ENCODE measurements at regions not wholly inside any gene's neighbourhood (a gene's known extent, or its start where the extent isn't known, plus 50 kb on each side); places are given as distances from the start of the nearest gene placed in this dataset.

DNA sequence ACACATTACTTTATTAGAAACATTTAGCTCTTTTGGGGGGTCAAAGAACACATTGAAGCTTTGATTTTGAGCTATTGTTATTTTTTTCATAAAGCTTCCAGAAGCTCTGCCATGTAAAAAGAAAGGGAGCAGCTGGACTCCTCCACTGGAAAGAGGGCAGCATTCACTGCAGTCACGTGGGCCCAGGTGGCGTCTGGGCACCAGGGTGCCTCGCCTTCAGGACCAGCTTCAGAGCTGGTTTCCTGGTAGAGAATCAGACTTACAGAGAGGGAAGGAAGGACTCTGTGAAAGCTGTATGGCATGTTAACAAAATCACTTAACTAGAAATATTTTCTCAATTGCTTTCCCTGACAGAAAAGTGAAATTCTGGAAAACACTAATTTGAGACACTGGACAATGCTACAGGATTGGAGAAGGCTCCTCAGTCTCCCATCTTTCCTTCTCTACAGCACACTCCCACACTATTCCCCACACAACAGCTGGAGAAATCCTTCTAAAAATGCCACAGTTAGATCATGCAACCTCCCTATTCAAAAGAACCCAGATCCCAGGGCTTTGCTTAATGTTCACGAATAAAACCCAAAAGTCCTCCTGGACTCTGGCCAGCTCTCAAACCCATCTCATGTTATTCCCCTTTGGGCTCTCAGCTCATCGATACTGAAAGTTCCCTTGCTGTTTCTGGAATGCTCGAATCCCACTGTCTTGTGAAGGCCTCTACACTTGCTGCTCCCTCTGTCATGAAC, 83.2 kb downstream of the NFKBIZ start:
- TF ChIP-seq, protein P1, sequence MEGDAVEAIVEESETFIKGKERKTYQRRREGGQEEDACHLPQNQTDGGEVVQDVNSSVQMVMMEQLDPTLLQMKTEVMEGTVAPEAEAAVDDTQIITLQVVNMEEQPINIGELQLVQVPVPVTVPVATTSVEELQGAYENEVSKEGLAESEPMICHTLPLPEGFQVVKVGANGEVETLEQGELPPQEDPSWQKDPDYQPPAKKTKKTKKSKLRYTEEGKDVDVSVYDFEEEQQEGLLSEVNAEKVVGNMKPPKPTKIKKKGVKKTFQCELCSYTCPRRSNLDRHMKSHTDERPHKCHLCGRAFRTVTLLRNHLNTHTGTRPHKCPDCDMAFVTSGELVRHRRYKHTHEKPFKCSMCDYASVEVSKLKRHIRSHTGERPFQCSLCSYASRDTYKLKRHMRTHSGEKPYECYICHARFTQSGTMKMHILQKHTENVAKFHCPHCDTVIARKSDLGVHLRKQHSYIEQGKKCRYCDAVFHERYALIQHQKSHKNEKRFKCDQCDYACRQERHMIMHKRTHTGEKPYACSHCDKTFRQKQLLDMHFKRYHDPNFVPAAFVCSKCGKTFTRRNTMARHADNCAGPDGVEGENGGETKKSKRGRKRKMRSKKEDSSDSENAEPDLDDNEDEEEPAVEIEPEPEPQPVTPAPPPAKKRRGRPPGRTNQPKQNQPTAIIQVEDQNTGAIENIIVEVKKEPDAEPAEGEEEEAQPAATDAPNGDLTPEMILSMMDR (IDR thresholded peaks at IDR 0.05), result no peak
- TF ChIP-seq POLR2A (IDR thresholded peaks at IDR 0.05), result no peak

All from right lobe of liver (tissue), 4 donors.